K562 (cell line): ENCODE measurements at regions not wholly inside any gene's neighbourhood (a gene's known extent, or its start where the extent isn't known, plus 50 kb on each side); places are given as distances from the start of the nearest gene placed in this dataset.
A peak's percentile ranks its signal among the peaks of the same experiment; 100 is the strongest.
"Not testable (repeated sequence)": the region's sequence is repeated elsewhere in the genome, so short reads cannot be mapped to it uniquely, and the experiment has no call there.

Experiments used
- ATAC-seq: fragments of 200-7000 bp; cut with Tn5 transposase; 3 replicates; pipeline ENCODE4 v1.9.1; 2020; ENCODE audit warnings: moderate library complexity
- BruUV-seq: library from RNA; stranded (reverse); fragments of 400-500 nt; replicated peaks from 2 replicates; lab custom pipeline; 2021; lab: Mats Ljungman, UMichigan
- CTCF ChIA-PET: fragments of 300-600 bp; formaldehyde crosslinking; extraction: SDS; loops from one replicate; lab custom pipeline; 2021; ENCODE audit warnings: low intra/inter-chr PET ratio; lab: Yijun Ruan, JAX
- POLR2A ChIA-PET: fragments of 300-600, 350-650 bp; sonication (Branson Sonifier 250); formaldehyde crosslinking; extraction: SDS; loops from one replicate; lab custom pipeline; 2021; ENCODE audit warnings: antibody characterized with exemption, inconsistent platforms; lab: Yijun Ruan, JAX
- DNase-seq, 4 experiments: peaks; one replicate each; pipeline versions ENCODE4 v3.0.0 to v3.0.0-alpha.2; 2011 to 2018; ENCODE audit warnings: low spot score in 3 of 4, mixed read lengths in 3 of 4; ENCODE audit errors: extremely low read depth in 1 of 4
- FAIRE-seq: peaks from 2 replicates; lab custom pipeline; 2011; peaks lifted over from hg19 to GRCh38; lab: Jason Lieb, UNC
- H2AFZ ChIP-seq: 2 replicates; pipeline ENCODE4 v1.6.0; 2011; ENCODE audit warnings: low read depth, low read length, control low read depth, inconsistent platforms
- H3K27ac ChIP-seq: fragments of 200-600 bp; 3 replicates; pipeline ENCODE4 v1.8.0; 2011; ENCODE audit warnings: low read depth, mild to moderate bottlenecking, control low read depth, inconsistent platforms, low read length, moderate library complexity, mixed read lengths; ENCODE audit errors: extremely low read depth
- H3K27me3 ChIP-seq, 2 experiments: fragments of 300-600 bp in 1 of 2; 2 replicates in 1 of 2; 3 replicates in 1 of 2; pipeline versions ENCODE4 v1.6.0 to v1.8.0; 2011; ENCODE audit warnings: inconsistent platforms in 2 of 2, low read length in 2 of 2, mild to moderate bottlenecking in 1 of 2, mixed read lengths in 1 of 2, moderate library complexity in 1 of 2; ENCODE audit not compliant: control insufficient read depth in 2 of 2, insufficient read depth in 2 of 2
- H3K36me3 ChIP-seq: fragments of 300-600 bp; 3 replicates; pipeline ENCODE4 v1.8.0; 2011; ENCODE audit warnings: mild to moderate bottlenecking, low read length, inconsistent platforms; ENCODE audit not compliant: control insufficient read depth, insufficient read depth
- H3K4me1 ChIP-seq, 2 experiments: fragments of 200-600 bp in 1 of 2; replicated peaks in 1 of 2; 2 replicates in 1 of 2; 3 replicates in 1 of 2; pipeline versions ENCODE4 v1.5.1 to v1.8.0; 2011; ENCODE audit warnings: inconsistent platforms in 2 of 2, low read length in 2 of 2, mild to moderate bottlenecking in 1 of 2, mixed read lengths in 1 of 2, moderate library complexity in 1 of 2; ENCODE audit not compliant: control insufficient read depth in 2 of 2, insufficient read depth in 2 of 2
- H3K4me2 ChIP-seq: 2 replicates; pipeline ENCODE4 v1.6.1; 2011; ENCODE audit warnings: low read length, control low read depth, inconsistent platforms, mixed read lengths; ENCODE audit not compliant: insufficient read depth
- H3K4me3 ChIP-seq: fragments of 200-600 bp; sonication (generic), shearing (Covaris generic); 2 replicates; pipeline ENCODE4 v1.5.1; 2016; ENCODE audit warnings: control low read depth, inconsistent platforms
- H3K79me2 ChIP-seq: fragments of 200-600 bp; 3 replicates; pipeline ENCODE4 v1.8.0; 2011; ENCODE audit warnings: low read length, inconsistent platforms; ENCODE audit not compliant: control insufficient read depth, insufficient read depth
- H3K9ac ChIP-seq, 2 experiments: 2 replicates each; pipeline versions ENCODE4 v1.6.0 to v1.6.1; 2011; ENCODE audit warnings: low read depth in 2 of 2, low read length in 2 of 2, control low read depth in 1 of 2, inconsistent platforms in 1 of 2, mild to moderate bottlenecking in 1 of 2, mixed read lengths in 1 of 2; ENCODE audit not compliant: insufficient read depth in 1 of 2
- H3K9me1 ChIP-seq: one replicate; pipeline ENCODE4 v1.6.0; 2011; ENCODE audit warnings: inconsistent platforms, mild to moderate bottlenecking, low read length, moderate library complexity; ENCODE audit not compliant: control insufficient read depth, insufficient read depth
- H3K9me3 ChIP-seq: replicated peaks from 2 replicates; pipeline ENCODE4 v1.5.1; 2011; ENCODE audit warnings: low read depth, low read length, inconsistent platforms; ENCODE audit not compliant: control insufficient read depth, insufficient read depth
- H4K20me1 ChIP-seq: replicated peaks from 2 replicates; pipeline ENCODE4 v1.6.1; 2011; ENCODE audit warnings: low read length, inconsistent platforms, mixed read lengths; ENCODE audit not compliant: control insufficient read depth, insufficient read depth
- BCOR ChIP-seq: fragments of 450-650 bp; IDR thresholded peaks from 2 replicates; pipeline ENCODE4 v1.6.1; 2016
- CREB5 ChIP-seq: fragments of 250-450 bp; sonication (Bioruptor Pico); IDR thresholded peaks from 2 replicates; pipeline ENCODE4 v1.5.0; 2020; ENCODE audit warnings: mild to moderate bottlenecking
- FOXM1 ChIP-seq, 2 experiments: fragments of 450-650 bp in 1 of 2; sonication (generic) in 1 of 2; formaldehyde crosslinking in 1 of 2; IDR thresholded peaks; 2 replicates each; pipeline versions ENCODE4 v1.6.1 to v1.9.0; 2017 to 2022; ENCODE audit warnings: low read depth in 2 of 2, mild to moderate bottlenecking in 2 of 2, missing genetic modification reagents in 1 of 2, moderate library complexity in 1 of 2
- MCM3 ChIP-seq: fragments of 450-650 bp; IDR thresholded peaks from 2 replicates; pipeline ENCODE4 v1.6.1; 2016
- TFAM ChIP-seq: fragments of 250-450 bp; sonication (Bioruptor Pico); conservative IDR thresholded peaks from 2 replicates; pipeline ENCODE4 v1.5.0; 2021; ENCODE audit warnings: mild to moderate bottlenecking, moderate library complexity
- ZNF146 ChIP-seq: IDR thresholded peaks from one replicate; pipeline ENCODE4 v1.6.1; 2018; ENCODE audit warnings: missing compliant biosample characterization; ENCODE audit not compliant: unreplicated experiment
- ZNF354B ChIP-seq: fragments of 250-450 bp; sonication (Bioruptor Pico); IDR thresholded peaks from 2 replicates; pipeline ENCODE4 v1.4.0; 2020
- WGBS: fragments of 100-300 bp; shearing (Covaris generic); methylation state at CpG from one replicate; pipeline ENCODE4 v1.1.6; 2016; ENCODE audit warnings: low coverage, mixed read lengths; ENCODE audit not compliant: insufficient coverage; ENCODE audit errors: missing lambda C conversion rate; 5-methylcytosine and 5-hydroxymethylcytosine counted together
- in situ Hi-C: fragments of 300-500 bp; cut with MboI; formaldehyde crosslinking; loops from 4 replicates; pipeline ENCODE4 v1.15.0; 2018; ENCODE audit warnings: inconsistent platforms, mixed read lengths
- intact Hi-C: fragments of 100-400 bp; cut with micrococcal nuclease; formaldehyde crosslinking; loops from 2 replicates; pipeline ENCODE4 v1.14.2; 2022
- TF ChIP-seq, protein P1 (sequence below): fragments of 450-650 bp; formaldehyde crosslinking; IDR thresholded peaks from 2 replicates; pipeline ENCODE4 v1.4.0; 2020; ENCODE audit warnings: mild to moderate bottlenecking, moderate library complexity
- TF ChIP-seq, protein P2 (sequence below), 2 experiments: fragments of 450-650 bp; IDR thresholded peaks; 2 replicates each; pipeline ENCODE4 v1.6.1; 2018; ENCODE audit warnings: mild to moderate bottlenecking in 2 of 2, low read depth in 1 of 2; ENCODE audit not compliant: partially characterized antibody in 2 of 2

GRCh38 chrX:65967159-65967558 is 72.7 kb downstream of the VSIG4 start:
- not testable (repeated sequence) for H3K27me3 ChIP-seq

GRCh38 chrX:65961714-65962113 is 78.2 kb downstream of the VSIG4 start:
- no peaks in the 10 kb centered on the region for H3K36me3 ChIP-seq
- no peak overlapping the region for H3K4me3 ChIP-seq
- H3K79me2 ChIP-seq = no peaks in the 10 kb centered on the region
- in situ Hi-C loops (no loop called here), intact Hi-C loops (no loop called here)
- FAIRE-seq = no peak
- no peak overlapping the region for H3K4me2 ChIP-seq
- no peak overlapping the region for H2AFZ ChIP-seq
- no peaks in the 10 kb centered on the region for H3K27me3 ChIP-seq
- WGBS = 70% methylated on average over 2 of the region's 2 CpGs
- ChIA-PET CTCF (no interaction called here), POLR2A (interaction anchor here (0.6 kb wide), 1 partner anchor 112 kb away, joined by 3 read pairs; no protein-coding TSS in a partner anchor)
- H4K20me1 ChIP-seq = no peaks in the 10 kb centered on the region
- no peak for TF ChIP-seq TFAM (CRISPR knock-in tag)
- no peak for TF ChIP-seq CREB5 (CRISPR knock-in tag)
- no peak for TF ChIP-seq MCM3
- no peak for TF ChIP-seq FOXM1 (IDR thresholded peaks at IDR 0.05; ENCODE audit: low read depth)
- TF ChIP-seq FOXM1 (CRISPR knock-in tag; IDR thresholded peaks at IDR 0.05; ENCODE audit: low read depth) = no peak
- TF ChIP-seq, protein P1, sequence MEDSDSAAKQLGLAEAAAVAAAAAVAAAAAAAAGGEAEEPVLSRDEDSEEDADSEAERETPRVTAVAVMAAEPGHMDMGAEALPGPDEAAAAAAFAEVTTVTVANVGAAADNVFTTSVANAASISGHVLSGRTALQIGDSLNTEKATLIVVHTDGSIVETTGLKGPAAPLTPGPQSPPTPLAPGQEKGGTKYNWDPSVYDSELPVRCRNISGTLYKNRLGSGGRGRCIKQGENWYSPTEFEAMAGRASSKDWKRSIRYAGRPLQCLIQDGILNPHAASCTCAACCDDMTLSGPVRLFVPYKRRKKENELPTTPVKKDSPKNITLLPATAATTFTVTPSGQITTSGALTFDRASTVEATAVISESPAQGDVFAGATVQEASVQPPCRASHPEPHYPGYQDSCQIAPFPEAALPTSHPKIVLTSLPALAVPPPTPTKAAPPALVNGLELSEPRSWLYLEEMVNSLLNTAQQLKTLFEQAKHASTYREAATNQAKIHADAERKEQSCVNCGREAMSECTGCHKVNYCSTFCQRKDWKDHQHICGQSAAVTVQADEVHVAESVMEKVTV (CRISPR knock-in tag) = no peak
- TF ChIP-seq ZNF354B (CRISPR knock-in tag) = no peak
- TF ChIP-seq, protein P2, sequence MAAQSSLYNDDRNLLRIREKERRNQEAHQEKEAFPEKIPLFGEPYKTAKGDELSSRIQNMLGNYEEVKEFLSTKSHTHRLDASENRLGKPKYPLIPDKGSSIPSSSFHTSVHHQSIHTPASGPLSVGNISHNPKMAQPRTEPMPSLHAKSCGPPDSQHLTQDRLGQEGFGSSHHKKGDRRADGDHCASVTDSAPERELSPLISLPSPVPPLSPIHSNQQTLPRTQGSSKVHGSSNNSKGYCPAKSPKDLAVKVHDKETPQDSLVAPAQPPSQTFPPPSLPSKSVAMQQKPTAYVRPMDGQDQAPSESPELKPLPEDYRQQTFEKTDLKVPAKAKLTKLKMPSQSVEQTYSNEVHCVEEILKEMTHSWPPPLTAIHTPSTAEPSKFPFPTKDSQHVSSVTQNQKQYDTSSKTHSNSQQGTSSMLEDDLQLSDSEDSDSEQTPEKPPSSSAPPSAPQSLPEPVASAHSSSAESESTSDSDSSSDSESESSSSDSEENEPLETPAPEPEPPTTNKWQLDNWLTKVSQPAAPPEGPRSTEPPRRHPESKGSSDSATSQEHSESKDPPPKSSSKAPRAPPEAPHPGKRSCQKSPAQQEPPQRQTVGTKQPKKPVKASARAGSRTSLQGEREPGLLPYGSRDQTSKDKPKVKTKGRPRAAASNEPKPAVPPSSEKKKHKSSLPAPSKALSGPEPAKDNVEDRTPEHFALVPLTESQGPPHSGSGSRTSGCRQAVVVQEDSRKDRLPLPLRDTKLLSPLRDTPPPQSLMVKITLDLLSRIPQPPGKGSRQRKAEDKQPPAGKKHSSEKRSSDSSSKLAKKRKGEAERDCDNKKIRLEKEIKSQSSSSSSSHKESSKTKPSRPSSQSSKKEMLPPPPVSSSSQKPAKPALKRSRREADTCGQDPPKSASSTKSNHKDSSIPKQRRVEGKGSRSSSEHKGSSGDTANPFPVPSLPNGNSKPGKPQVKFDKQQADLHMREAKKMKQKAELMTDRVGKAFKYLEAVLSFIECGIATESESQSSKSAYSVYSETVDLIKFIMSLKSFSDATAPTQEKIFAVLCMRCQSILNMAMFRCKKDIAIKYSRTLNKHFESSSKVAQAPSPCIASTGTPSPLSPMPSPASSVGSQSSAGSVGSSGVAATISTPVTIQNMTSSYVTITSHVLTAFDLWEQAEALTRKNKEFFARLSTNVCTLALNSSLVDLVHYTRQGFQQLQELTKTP (IDR thresholded peaks at IDR 0.05; ENCODE audit: low read depth in 1 of 2, partially characterized antibody in 2 of 2) = peak in 1 of 2 experiments; percentile 97
- H3K9me1 ChIP-seq = no peaks in the 10 kb centered on the region
- peaks cover 2% of the 10 kb centered on the region; the same call in 1 of the 2 replicates for H3K9me3 ChIP-seq
- H3K4me1 ChIP-seq = no peaks in the 10 kb centered on the region
- H3K27ac ChIP-seq = no peak overlapping the region
- no peak for ATAC-seq
- no peak for DNase-seq
- no peak overlapping the region for H3K9ac ChIP-seq
- no TSS peak for BruUV-seq

More at GRCh38 chrX:65967159-65967558, 72.7 kb downstream of the VSIG4 start:
- CTCF ChIA-PET, DNase-seq, H3K4me2 ChIP-seq, H3K27ac ChIP-seq, FAIRE-seq, H3K9me3 ChIP-seq, intact Hi-C loops, H3K36me3 ChIP-seq, H3K4me1 ChIP-seq, H3K9me1 ChIP-seq, H4K20me1 ChIP-seq, H3K79me2 ChIP-seq, H3K4me3 ChIP-seq, H2AFZ ChIP-seq, BruUV-seq, POLR2A ChIA-PET, ATAC-seq, in situ Hi-C loops, H3K9ac ChIP-seq: not testable (repeated sequence)
- TF ChIP-seq BCOR = peak; percentile 48; the same call in 1 of the 2 replicates
- peak; percentile 76 for TF ChIP-seq ZNF146 (CRISPR knock-in tag)
- 50% methylated on average over 1 of the region's 3 CpGs for WGBS
